Sigmoid colon (tissue), 4 donors: ENCODE measurements at regions not wholly inside any gene's neighbourhood (a gene's known extent, or its start where the extent isn't known, plus 50 kb on each side); places are given as distances from the start of the nearest gene placed in this dataset.
"Not testable (repeated sequence)": the region's sequence is repeated elsewhere in the genome, so short reads cannot be mapped to it uniquely, and the experiment has no call there.

ENCODE experiments used
- POLR2AphosphoS5 ChIP-seq, 4 donors: sonication (generic); formaldehyde crosslinking; IDR thresholded peaks; one replicate each; pipeline ENCODE4 v1.6.1; 2017; ENCODE audit warnings: antibody characterized with exemption in 4 of 4
- TF ChIP-seq, protein P1 (sequence below), 4 experiments: fragments of 450-650 bp in 3 of 4; fragments of 200-600 bp in 1 of 4; IDR thresholded peaks; one replicate each; pipeline ENCODE4 v1.5.1; 2016 to 2019; ENCODE audit warnings: antibody characterized with exemption in 4 of 4, mild to moderate bottlenecking in 3 of 4, moderate library complexity in 2 of 4

DNA sequence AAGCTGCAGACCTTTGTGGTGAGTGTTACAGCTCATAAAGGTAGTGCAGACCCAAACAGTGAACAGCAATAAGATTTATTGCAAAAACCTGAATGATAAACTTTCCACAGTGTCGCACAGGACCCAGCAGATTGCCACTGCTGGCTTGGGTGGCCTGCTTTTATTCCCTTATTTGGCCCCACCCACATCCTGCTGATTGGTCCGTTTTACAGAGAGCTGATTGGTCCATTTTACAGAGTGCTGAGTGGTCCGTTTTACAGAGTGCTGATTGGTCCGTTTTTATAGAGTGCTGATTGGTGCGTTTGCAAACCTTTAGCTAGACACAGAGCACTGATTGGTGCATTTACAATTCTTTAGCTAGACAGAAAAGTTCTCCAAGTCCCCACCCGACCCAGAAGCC lies 127.7 kb upstream of the UBE3A start:
- TF ChIP-seq, protein P1, sequence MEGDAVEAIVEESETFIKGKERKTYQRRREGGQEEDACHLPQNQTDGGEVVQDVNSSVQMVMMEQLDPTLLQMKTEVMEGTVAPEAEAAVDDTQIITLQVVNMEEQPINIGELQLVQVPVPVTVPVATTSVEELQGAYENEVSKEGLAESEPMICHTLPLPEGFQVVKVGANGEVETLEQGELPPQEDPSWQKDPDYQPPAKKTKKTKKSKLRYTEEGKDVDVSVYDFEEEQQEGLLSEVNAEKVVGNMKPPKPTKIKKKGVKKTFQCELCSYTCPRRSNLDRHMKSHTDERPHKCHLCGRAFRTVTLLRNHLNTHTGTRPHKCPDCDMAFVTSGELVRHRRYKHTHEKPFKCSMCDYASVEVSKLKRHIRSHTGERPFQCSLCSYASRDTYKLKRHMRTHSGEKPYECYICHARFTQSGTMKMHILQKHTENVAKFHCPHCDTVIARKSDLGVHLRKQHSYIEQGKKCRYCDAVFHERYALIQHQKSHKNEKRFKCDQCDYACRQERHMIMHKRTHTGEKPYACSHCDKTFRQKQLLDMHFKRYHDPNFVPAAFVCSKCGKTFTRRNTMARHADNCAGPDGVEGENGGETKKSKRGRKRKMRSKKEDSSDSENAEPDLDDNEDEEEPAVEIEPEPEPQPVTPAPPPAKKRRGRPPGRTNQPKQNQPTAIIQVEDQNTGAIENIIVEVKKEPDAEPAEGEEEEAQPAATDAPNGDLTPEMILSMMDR (IDR thresholded peaks at IDR 0.05): not testable (repeated sequence)
- TF ChIP-seq POLR2AphosphoS5 (IDR thresholded peaks at IDR 0.05): not testable (repeated sequence)
